ENCODE measurements at regions not wholly inside any gene's neighbourhood (a gene's known extent, or its start where the extent isn't known, plus 50 kb on each side); places are given as distances from the start of the nearest gene placed in this dataset.

DNA sequence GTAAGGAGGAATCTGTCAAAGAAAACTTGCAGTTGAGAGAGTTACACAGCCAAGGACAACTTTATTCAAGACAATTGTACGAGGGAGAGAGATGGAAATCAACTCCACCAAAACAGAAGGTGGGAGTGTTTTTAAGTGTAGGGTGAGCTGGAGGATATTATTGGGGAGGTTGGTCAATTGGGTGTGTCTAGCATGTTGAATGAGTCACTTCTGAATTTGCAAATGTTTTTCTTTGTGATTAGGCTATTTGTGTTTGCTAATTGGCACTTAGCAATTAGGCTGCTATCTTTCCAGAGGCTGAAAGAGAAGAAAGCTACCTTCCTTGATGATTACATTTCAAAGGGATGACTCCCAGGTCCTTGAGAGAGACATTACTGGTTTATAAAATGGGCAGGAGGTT, 441.1 kb downstream of the MEI4 start:
- no peak overlapping the region for H3K4me3 ChIP-seq
- H3K4me1 ChIP-seq = no peaks in the 10 kb centered on the region
- intact Hi-C loops (cut with micrococcal nuclease) = no loop called here
- no peak for DNase-seq
- H3K36me3 ChIP-seq = no peaks in the 10 kb centered on the region
- no peaks in the 10 kb centered on the region for H3K9me3 ChIP-seq (replicated peaks)
- no peak overlapping the region for H3K27ac ChIP-seq (replicated peaks)
- no peaks in the 10 kb centered on the region for H3K27me3 ChIP-seq (ENCODE audit: low read depth)
- TF ChIP-seq, protein P1, sequence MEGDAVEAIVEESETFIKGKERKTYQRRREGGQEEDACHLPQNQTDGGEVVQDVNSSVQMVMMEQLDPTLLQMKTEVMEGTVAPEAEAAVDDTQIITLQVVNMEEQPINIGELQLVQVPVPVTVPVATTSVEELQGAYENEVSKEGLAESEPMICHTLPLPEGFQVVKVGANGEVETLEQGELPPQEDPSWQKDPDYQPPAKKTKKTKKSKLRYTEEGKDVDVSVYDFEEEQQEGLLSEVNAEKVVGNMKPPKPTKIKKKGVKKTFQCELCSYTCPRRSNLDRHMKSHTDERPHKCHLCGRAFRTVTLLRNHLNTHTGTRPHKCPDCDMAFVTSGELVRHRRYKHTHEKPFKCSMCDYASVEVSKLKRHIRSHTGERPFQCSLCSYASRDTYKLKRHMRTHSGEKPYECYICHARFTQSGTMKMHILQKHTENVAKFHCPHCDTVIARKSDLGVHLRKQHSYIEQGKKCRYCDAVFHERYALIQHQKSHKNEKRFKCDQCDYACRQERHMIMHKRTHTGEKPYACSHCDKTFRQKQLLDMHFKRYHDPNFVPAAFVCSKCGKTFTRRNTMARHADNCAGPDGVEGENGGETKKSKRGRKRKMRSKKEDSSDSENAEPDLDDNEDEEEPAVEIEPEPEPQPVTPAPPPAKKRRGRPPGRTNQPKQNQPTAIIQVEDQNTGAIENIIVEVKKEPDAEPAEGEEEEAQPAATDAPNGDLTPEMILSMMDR (IDR thresholded peaks at IDR 0.05; ENCODE audit: borderline replicate concordance) = no peak

DNA sequence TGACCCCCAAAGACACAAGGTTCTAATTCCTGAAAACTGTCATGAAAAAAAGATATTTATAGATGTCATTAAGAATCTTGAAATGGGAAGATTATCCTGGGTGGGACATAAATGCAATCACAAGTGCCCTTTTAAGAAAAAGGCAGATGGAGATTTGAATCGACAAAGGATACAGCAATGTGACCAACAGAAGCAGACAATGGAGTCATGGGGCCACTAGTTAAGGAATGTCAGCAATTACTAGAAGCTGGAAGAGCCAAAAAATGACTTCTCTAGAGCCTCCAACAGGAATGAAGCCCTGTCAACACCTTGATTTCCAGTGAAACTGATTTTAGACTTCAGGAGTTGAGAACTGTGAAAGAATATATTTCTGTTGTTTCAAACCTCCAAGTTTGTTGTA, 448.5 kb downstream of the MEI4 start:
- Histone ChIP-seq H3K4me1 (no peaks in the 10 kb centered on the region), H3K4me3 (no peak overlapping the region), H3K36me3 (no peaks in the 10 kb centered on the region), H3K9me3 (replicated peaks) (peaks cover 12% of the 10 kb centered on the region), H3K27ac (replicated peaks) (no peak overlapping the region), H3K27me3 (ENCODE audit: low read depth) (no peaks in the 10 kb centered on the region)
- no peak for DNase-seq
- TF ChIP-seq, protein P1 (IDR thresholded peaks at IDR 0.05; ENCODE audit: borderline replicate concordance) = no peak
- intact Hi-C loops (cut with micrococcal nuclease) = no loop called here

DNA sequence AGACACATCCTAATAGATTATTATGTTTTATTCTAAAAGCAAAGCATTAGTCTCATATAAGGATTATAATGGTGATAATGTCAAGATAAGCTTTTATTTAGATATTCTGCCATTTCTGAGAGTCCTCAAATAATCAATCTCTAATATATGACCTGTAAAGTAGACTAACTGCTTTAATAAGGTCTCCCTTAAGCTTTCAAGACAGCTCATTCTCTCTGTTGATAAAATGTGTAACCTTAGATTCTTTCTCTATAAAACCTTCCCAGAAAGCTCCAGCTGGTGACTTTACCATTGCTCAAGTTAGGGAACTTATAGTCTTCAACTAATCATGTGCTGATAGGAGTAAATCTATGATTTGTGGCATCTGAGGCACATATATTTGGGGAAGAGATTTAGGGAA, 457.8 kb downstream of the MEI4 start:
- Histone ChIP-seq H3K27ac (replicated peaks) (no peak overlapping the region), H3K9me3 (replicated peaks) (peaks cover 26% of the 10 kb centered on the region), H3K27me3 (ENCODE audit: low read depth) (no peaks in the 10 kb centered on the region), H3K4me1 (no peaks in the 10 kb centered on the region), H3K36me3 (no peaks in the 10 kb centered on the region), H3K4me3 (no peak overlapping the region)
- intact Hi-C loops (cut with micrococcal nuclease) = no loop called here
- no peak for DNase-seq
- TF ChIP-seq, protein P1 (IDR thresholded peaks at IDR 0.05; ENCODE audit: borderline replicate concordance) = no peak

DNA sequence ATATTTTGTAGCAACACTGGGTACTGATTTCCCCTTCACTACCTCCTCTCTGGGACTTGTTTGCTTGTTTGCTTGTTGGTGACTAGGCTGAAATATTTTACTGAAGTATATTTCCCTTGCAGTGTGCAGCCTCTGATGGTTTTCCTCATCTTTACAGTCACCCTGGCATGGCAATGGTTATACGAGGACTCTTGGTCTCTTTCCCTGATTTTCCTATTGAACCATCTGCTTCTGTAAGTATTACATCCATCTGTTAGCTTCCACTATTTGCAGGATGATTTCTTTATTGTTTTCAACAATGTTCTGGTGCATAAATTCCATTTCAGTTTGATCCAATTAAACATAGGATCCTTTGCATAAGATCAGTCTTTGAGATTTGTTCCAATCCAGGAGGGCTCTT, 465.1 kb downstream of the MEI4 start:
- TF ChIP-seq, protein P1 (IDR thresholded peaks at IDR 0.05; ENCODE audit: borderline replicate concordance) = no peak
- peaks cover 40% of the 10 kb centered on the region for H3K9me3 ChIP-seq (replicated peaks)
- intact Hi-C loops (cut with micrococcal nuclease) = no loop called here
- no peaks in the 10 kb centered on the region for H3K27me3 ChIP-seq (ENCODE audit: low read depth)
- H3K4me1 ChIP-seq = no peaks in the 10 kb centered on the region
- H3K4me3 ChIP-seq = no peak overlapping the region
- no peak for DNase-seq
- no peaks in the 10 kb centered on the region for H3K36me3 ChIP-seq
- no peak overlapping the region for H3K27ac ChIP-seq (replicated peaks)

DNA sequence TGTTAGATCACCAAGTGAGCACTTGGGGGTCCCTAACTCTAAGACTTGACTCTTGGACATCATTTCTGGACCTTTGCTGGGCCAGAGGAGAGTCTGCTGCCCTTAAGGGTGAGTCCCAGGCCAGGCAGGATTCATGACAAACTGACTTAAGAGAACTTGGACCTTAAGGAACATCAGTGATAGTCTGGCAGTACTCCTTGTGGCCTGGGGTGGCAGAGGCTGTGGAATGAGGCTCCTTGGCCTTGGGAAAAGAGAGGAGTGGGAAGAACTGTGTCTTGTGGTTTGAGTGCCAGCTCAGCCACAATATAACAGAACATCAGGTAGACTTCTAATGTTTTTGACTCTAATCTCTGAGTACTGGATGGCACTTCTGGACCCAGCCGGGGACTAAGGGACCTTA, 478.7 kb downstream of the MEI4 start:
- H3K27ac ChIP-seq (replicated peaks) = no peak overlapping the region
- H3K36me3 ChIP-seq = no peaks in the 10 kb centered on the region
- H3K4me3 ChIP-seq = no peak overlapping the region
- no peaks in the 10 kb centered on the region for H3K27me3 ChIP-seq (ENCODE audit: low read depth)
- intact Hi-C loops (cut with micrococcal nuclease) = no loop called here
- DNase-seq = no peak
- peaks cover 75% of the 10 kb centered on the region for H3K9me3 ChIP-seq (replicated peaks)
- TF ChIP-seq, protein P1 (IDR thresholded peaks at IDR 0.05; ENCODE audit: borderline replicate concordance) = no peak
- no peaks in the 10 kb centered on the region for H3K4me1 ChIP-seq

All from left ventricle myocardium inferior (tissue), 1 donor.